ENCODE measurements at regions not wholly inside any gene's neighbourhood (a gene's known extent, or its start where the extent isn't known, plus 50 kb on each side); places are given as distances from the start of the nearest gene placed in this dataset.
"Not testable (repeated sequence)": the region's sequence is repeated elsewhere in the genome, so short reads cannot be mapped to it uniquely, and the experiment has no call there.

GRCh38 chr7:51639661-51640334 lies 323.2 kb upstream of the COBL start:
- no peak for DNase-seq

- no peak for DNase-seq
Measured at GRCh38 chr7:51636503-51636902, 319.9 kb upstream of the COBL start.

GRCh38 chr7:51635775-51636174 lies 319.2 kb upstream of the COBL start:
- no peak for DNase-seq

- no peak for DNase-seq
Measured at GRCh38 chr7:51634538-51634937, 317.9 kb upstream of the COBL start.

- no peak for DNase-seq
Measured at GRCh38 chr7:51634025-51634424, 317.4 kb upstream of the COBL start.

- no peak for DNase-seq
Measured at GRCh38 chr7:51633596-51633995, 317.0 kb upstream of the COBL start.

GRCh38 chr7:51633006-51633405 lies 316.4 kb upstream of the COBL start:
- DNase-seq: no peak

- no peak for DNase-seq
Measured at GRCh38 chr7:51630933-51631332, 314.3 kb upstream of the COBL start.

- no peak for DNase-seq
Measured at GRCh38 chr7:51629206-51629605, 312.6 kb upstream of the COBL start.

GRCh38 chr7:51621956-51622355 lies 305.3 kb upstream of the COBL start:
- no peak for DNase-seq

- DNase-seq: peak; percentile 11
Measured at GRCh38 chr7:51620706-51621105, 304.1 kb upstream of the COBL start.

GRCh38 chr7:51619880-51620279 lies 303.3 kb upstream of the COBL start:
- DNase-seq: no peak

GRCh38 chr7:51617686-51618085 lies 301.1 kb upstream of the COBL start:
- no peak for DNase-seq

- peak; percentile 31 for DNase-seq
Measured at GRCh38 chr7:51613911-51614357, 297.3 kb upstream of the COBL start.

GRCh38 chr7:51611937-51612336 lies 295.3 kb upstream of the COBL start:
- DNase-seq: no peak

GRCh38 chr7:51607447-51607846 lies 290.8 kb upstream of the COBL start:
- DNase-seq: no peak

- no peak for DNase-seq
Measured at GRCh38 chr7:51606601-51607154, 290.1 kb upstream of the COBL start.

- DNase-seq: peak; percentile 84
Measured at GRCh38 chr7:51602376-51602775, 285.8 kb upstream of the COBL start.

GRCh38 chr7:51601461-51601860 lies 284.9 kb upstream of the COBL start:
- no peak for DNase-seq

- not testable (repeated sequence) for DNase-seq
Measured at GRCh38 chr7:51599935-51600334, 283.3 kb upstream of the COBL start.

GRCh38 chr7:51593628-51594027 lies 277.0 kb upstream of the COBL start:
- peak; percentile 45 for DNase-seq

- DNase-seq: peak; percentile 23
Measured at GRCh38 chr7:51592842-51593599, 276.4 kb upstream of the COBL start.

- no peak for DNase-seq
Measured at GRCh38 chr7:51591223-51591622, 274.6 kb upstream of the COBL start.

- no peak for DNase-seq
Measured at GRCh38 chr7:51590746-51591145, 274.1 kb upstream of the COBL start.

Data from NCI-H446 treated with DMSO at 0.1 percent for 48 hours (cell line).